GM18870 (cell line): ENCODE measurements at regions not wholly inside any gene's neighbourhood (a gene's known extent, or its start where the extent isn't known, plus 50 kb on each side); places are given as distances from the start of the nearest gene placed in this dataset.

Experiments
- ATAC-seq: cut with Tn5 transposase; IDR thresholded peaks from one replicate; pipeline ENCODE4 v1.9.1; 2021; ENCODE audit warnings: moderate library complexity; ENCODE audit not compliant: unreplicated experiment

DNA sequence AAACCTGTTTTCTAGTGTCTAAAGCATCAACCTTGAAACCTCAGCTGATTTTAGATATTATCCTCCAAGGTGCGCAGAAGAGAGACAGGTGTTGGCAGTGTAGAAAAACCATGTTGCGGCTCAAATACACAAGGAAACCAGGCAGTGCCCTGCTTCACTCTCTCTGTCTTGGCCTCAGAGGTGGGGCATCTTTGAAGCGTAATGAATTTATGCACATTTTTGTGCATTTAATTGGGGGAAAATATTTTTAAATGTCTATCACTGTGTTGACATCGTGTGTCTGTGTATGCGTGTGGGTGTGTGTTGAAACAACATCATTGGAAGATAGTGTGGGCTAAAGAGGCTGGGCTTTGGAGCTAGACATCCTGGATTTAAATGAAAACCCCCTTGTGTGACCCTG, 334.0 kb upstream of the CHD6 start:
- no peak for ATAC-seq

DNA sequence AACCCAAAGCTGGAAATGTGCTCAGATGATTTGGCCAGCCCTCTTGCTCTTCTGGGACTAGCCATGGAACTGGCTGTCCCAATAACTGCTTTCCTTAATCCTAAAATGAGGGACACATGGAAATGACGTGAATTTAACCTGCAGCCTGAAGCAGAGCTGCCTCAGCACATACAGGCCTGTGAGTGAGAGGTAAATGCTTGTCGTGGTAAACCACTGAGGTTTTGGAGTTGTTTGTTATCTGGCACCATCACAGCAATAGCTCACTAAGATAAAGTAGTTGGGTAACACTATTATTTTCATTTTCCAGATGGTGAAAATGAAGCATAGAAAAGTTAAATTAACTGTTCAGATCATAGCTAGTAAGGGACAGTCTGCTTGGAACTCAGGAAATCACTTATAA, 333.4 kb upstream of the CHD6 start:
- ATAC-seq, result no peak

DNA sequence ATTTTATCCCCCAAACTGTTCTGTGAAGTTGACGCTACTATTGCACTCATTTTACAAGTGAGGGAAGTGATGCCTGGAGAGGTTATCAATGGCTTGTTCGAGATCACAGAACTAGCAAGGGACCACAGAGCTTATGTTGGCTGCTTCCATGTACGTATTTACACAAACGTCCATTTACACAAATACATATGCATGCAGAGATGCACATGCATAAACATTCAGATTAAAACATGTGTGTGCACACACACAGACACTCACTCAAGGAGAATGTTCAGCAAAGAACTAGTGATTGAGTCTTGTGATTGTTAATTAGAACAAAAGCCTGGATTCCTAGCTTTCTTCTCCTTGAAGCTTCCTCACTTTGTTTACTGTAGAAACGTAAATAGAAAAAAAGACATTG, 321.5 kb upstream of the CHD6 start:
- ATAC-seq, result no peak

DNA sequence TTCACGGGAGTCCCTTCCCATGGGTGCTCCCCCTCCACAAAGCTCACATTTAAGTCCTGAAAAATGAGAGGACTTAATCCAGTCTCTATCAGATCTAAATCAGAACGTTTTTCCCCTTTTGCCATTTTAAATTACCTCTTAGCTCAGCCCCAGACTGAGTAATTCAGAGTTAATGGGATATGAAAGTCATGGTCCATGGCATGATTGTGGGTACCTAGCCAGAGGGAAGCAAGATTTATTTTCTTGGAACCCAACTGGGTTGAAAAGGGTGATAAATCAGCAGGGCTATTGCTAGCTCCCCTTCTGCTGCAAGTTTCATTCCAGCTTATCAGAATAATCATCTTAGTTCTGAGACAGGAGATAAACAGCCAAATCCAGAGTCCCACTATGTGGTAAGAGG, 320.2 kb upstream of the CHD6 start:
- no peak for ATAC-seq

GRCh38 chr20:41935259-41935791, 317.1 kb upstream of the CHD6 start:
- ATAC-seq, result no peak

DNA sequence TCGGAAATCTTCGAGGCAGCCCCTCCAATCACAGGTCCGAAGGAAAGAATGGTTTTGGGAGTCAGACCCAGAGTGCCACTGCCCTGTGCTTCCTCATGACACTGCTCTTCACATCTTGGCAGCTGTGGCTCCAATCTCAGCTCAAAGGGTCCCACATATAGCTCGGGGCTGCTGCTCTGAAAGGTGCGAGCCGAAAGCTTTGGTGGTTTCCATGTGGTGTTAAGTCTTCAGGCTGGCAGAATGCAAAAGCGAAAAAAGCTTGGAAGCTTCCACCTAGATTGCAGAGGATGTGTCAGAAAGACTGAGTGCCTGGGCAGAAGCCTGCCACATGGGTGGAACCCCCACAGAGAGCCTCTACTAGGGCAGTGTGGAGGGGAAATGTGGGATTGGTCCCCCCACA, 314.3 kb upstream of the CHD6 start:
- no peak for ATAC-seq

DNA sequence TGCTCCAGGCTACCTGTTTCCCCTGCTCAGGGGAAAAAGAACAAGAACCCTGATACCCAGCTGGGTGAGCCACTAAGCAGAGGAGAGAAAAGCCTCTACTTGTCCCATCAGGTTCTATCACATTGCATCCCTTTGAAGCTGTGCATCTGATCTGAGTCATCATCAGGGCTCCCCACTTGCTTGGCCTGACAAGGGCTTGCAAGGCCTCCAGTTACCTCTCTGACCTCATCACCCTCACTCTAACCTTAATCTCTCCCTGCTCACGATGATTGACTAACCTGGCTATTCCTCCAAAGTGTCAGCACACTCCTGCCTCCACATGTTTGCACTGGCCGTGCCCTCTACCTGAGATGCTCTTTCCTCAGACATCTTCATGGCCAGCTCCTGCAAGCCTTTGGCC, 309.5 kb upstream of the CHD6 start:
- ATAC-seq, result no peak

- no peak for ATAC-seq
Measured at GRCh38 chr20:41927189-41927588, 309.0 kb upstream of the CHD6 start.

- no peak for ATAC-seq
Measured at GRCh38 chr20:41925476-41925875, 307.3 kb upstream of the CHD6 start.

- no peak for ATAC-seq
Measured at GRCh38 chr20:41923624-41924023, 305.4 kb upstream of the CHD6 start.

DNA sequence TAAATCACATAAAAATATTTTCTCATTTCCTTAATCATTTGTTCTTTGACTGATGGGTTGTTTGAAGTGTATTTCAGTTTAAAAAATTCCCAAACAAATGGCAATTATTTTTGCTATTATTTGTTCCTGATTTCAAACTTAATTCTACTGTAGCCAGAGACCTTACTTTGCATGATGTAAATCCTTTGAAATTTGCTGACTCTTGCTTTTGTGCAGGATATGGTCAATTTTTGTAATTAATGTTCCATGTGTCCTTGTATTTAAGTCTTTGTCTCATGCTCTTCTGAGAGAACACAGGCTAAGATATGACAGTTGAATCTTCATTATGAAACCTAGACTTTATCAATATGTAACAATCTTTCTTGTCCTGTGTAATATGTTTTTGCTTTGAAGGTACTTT, 295.0 kb upstream of the CHD6 start:
- no peak for ATAC-seq

DNA sequence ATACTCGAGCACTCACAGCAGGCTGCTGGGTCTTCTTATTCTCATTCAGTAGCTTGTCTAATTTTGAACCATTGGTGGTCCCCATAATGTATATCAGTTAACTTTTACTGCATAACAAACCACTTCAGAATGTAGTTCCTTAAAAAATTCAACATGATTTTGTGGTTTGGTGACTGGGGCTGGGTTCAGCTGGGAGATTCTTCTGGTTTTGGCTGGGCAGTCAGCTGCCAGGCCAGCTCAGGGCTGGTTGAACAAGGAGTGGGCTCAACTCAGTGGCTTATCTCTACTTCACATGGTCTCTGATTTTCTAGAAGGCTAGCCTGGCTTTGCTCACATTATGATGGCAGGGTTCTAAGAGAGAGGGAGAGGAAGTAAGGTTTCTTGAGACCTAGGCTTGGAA, 292.4 kb upstream of the CHD6 start:
- no peak for ATAC-seq

DNA sequence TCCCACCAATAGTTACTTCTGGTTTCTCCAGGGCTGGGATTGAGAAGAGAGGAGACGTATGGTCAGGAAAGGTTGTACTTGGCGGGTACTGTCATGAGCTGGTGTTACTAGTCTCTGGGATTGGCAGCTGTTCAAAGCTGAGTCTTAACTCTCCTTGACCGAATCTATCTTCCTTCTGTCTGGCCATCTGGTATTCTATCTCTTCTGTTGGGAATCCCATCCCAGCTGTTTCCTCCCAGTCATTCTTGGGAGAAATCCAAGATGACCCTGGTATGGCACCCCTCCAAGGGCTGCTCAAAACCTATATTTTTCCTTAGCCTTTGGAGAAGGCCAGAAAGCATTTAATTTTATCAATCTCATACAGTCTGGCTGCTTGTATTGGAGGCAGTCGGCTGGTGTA, 287.0 kb upstream of the CHD6 start:
- ATAC-seq, result no peak

- no peak for ATAC-seq
Measured at GRCh38 chr20:41903586-41903985, 285.4 kb upstream of the CHD6 start.

DNA sequence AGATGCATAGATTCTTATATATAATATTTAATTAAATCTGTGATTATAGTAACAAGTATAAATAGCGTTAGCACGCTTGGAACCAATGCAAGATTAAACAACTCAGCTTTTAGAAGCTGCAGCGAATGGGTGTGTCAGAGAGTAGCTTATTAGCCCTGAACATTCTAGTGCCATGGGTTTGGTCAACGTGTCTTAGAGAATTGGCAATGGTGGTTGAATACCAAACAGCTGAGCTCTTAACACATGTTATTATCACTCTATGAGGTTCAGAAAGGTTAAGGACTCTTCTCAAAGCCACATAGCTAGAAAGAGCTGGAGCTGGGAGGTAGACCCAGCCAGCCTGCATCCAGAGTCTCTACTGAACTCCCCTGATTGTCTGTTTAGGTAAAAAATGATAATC, 284.2 kb upstream of the CHD6 start:
- ATAC-seq, result no peak

- ATAC-seq, result no peak
Measured at GRCh38 chr20:41900201-41900691, 282.1 kb upstream of the CHD6 start.

DNA sequence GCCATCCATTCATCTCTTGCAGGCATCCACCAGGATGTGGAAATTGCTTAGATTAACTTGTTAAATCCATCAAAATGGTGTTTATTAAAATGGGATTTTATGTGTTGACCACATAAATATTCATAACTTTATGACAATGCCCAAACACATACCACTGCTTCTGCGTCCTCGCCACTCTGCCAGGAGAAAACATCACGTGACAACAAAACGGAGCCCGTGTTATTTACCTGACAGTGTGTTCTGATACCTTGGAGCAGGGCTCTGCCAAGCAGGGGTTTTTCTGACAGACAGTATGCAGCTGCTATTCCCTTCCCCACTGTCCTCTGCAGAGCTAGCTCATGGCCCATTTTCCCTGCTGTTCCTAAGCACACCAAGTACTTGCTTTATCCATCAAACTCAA, 279.5 kb upstream of the CHD6 start:
- no peak for ATAC-seq

DNA sequence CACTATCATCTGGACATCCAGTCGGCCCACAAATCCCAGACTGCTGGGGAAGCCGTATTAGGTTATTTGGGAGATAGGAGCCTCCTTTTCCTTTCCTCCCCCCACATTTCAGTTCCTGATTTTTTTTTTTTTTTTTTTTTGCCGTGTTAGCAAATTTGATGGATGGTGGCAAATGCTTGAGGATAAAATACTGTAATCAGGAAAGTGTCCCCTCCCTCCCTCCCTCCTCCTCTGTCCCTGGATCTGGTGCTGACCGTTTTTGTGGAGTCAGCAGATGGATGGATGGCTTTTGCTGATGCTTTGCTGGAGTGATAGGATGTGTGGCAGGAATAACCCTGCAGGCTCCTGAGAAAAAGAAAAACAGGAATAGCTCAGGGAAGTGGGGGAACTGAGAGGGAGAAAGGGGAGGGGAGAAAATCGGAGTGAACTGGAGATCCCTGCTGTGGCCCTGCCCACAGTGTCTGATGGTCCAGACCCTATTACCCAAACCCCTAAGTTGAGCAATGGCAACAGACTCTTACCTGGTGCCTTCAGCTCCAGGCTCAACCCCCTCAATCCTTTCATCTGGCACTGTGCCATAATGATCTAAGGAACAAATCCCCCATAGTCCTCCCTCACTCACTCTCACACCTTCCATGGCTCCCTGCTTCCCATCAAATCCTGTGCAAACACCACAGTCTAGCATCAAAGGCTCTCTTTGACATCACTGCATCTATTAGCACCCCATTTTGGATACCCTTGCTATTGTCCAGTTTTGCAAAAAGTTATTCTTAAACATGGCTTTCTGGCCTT, 277.3 kb upstream of the CHD6 start:
- ATAC-seq, result no peak

- ATAC-seq, result no peak
Measured at GRCh38 chr20:41894255-41894963, 276.2 kb upstream of the CHD6 start.

DNA sequence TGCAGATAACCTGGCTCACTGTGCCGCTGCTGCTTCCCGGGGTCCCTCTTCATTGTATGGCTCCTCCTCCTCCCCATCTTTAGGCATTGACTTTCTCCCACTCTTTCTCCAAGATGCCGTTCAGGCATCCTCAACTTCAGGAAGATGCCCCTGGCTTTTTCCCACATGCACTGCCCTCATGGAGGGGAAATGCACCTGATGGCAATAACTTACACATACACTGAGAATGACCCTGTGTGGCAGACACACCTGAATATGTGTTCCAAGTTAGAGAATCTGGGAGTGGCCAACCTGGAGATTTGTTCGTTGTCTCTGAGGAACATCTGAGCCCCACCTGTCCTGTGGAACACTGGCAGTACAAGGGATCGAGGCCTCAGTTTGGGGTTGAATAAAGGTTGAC, 273.9 kb upstream of the CHD6 start:
- ATAC-seq, result no peak

- ATAC-seq, result no peak
Measured at GRCh38 chr20:41889844-41890224, 271.7 kb upstream of the CHD6 start.

GRCh38 chr20:41889126-41889843, 271.1 kb upstream of the CHD6 start:
- ATAC-seq, result no peak
